HepG2 (cell line): ENCODE measurements at regions not wholly inside any gene's neighbourhood (a gene's known extent, or its start where the extent isn't known, plus 50 kb on each side); places are given as distances from the start of the nearest gene placed in this dataset.
"Not testable (repeated sequence)": the region's sequence is repeated elsewhere in the genome, so short reads cannot be mapped to it uniquely, and the experiment has no call there.

ENCODE experiments used
- ATAC-seq: fragments of 200-7000 bp; cut with Tn5 transposase; 3 replicates; pipeline ENCODE4 v1.9.1; 2020; ENCODE audit warnings: mild to moderate bottlenecking, moderate library complexity
- BruUV-seq: library from RNA; stranded (reverse); fragments of 400-500 nt; replicated peaks from 2 replicates; lab custom pipeline; 2021; lab: Mats Ljungman, UMichigan
- CTCF ChIA-PET: fragments of 300-600 bp; formaldehyde crosslinking; extraction: SDS; loops from one replicate; lab custom pipeline; 2021; ENCODE audit warnings: low total read pairs, inconsistent platforms, low intra/inter-chr PET ratio; lab: Yijun Ruan, JAX
- POLR2A ChIA-PET: fragments of 350-600 bp; sonication (Branson Sonifier 250); formaldehyde crosslinking; loops from one replicate; lab custom pipeline; 2020; ENCODE audit warnings: antibody characterized with exemption, inconsistent platforms; lab: Yijun Ruan, JAX
- DNase-seq: peaks from one replicate; pipeline ENCODE4 v3.0.0-alpha.2; 2015; ENCODE audit warnings: low spot score
- FAIRE-seq: peaks from 3 replicates; lab custom pipeline; 2011; peaks lifted over from hg19 to GRCh38; lab: Jason Lieb, UNC
- H2AFZ ChIP-seq: one replicate; pipeline ENCODE4 v1.6.1; 2011; ENCODE audit warnings: low read length, inconsistent platforms
- H3K27ac ChIP-seq: fragments of 300-600 bp; 3 replicates; pipeline ENCODE4 v1.8.0; 2011; ENCODE audit warnings: mixed run types, mild to moderate bottlenecking, mixed read lengths, low read length, inconsistent platforms; ENCODE audit not compliant: insufficient read depth; ENCODE audit errors: extremely low read length
- H3K27me3 ChIP-seq, 2 experiments: fragments of 200-600 bp in 1 of 2; 2 replicates in 1 of 2; 3 replicates in 1 of 2; pipeline versions ENCODE4 v1.6.0 to v1.8.0; 2011; ENCODE audit warnings: low read length in 2 of 2, mild to moderate bottlenecking in 2 of 2, moderate library complexity in 2 of 2, inconsistent platforms in 1 of 2; ENCODE audit not compliant: insufficient read depth in 2 of 2, control insufficient read depth in 1 of 2
- H3K36me3 ChIP-seq, 2 experiments: fragments of 200-600 bp in 1 of 2; replicated peaks in 1 of 2; 2 replicates in 1 of 2; 3 replicates in 1 of 2; pipeline versions ENCODE4 v1.5.1 to v1.8.0; 2011; ENCODE audit warnings: low read length in 2 of 2, inconsistent platforms in 1 of 2; ENCODE audit not compliant: insufficient read depth in 2 of 2, control insufficient read depth in 1 of 2
- H3K4me1 ChIP-seq: 2 replicates; pipeline ENCODE4 v1.5.1; 2012; ENCODE audit warnings: low read length, inconsistent platforms; ENCODE audit not compliant: insufficient read depth
- H3K4me2 ChIP-seq: 2 replicates; pipeline ENCODE4 v1.6.0; 2011; ENCODE audit warnings: low read depth, low read length, inconsistent platforms
- H3K4me3 ChIP-seq, 3 experiments: fragments of 200-600 bp in 1 of 3; sonication (generic), shearing (Covaris generic) in 1 of 3; replicated peaks in 1 of 3; 2 replicates each; pipeline ENCODE4 v1.5.1; 2011 to 2016; ENCODE audit warnings: low read length in 3 of 3, inconsistent platforms in 2 of 3, low read depth in 2 of 3, mild to moderate bottlenecking in 2 of 3, control low read depth in 1 of 3, mixed read lengths in 1 of 3; ENCODE audit not compliant: insufficient read depth in 1 of 3
- H3K79me2 ChIP-seq: one replicate; pipeline ENCODE4 v1.6.1; 2011; ENCODE audit warnings: low read length, inconsistent platforms; ENCODE audit not compliant: insufficient read depth
- H3K9ac ChIP-seq: 2 replicates; pipeline ENCODE4 v1.6.0; 2011; ENCODE audit warnings: mild to moderate bottlenecking, low read depth, low read length, inconsistent platforms; ENCODE audit not compliant: insufficient read depth
- H3K9me3 ChIP-seq: 2 replicates; pipeline ENCODE4 v1.5.1; 2012; ENCODE audit warnings: mild to moderate bottlenecking, low read length
- H4K20me1 ChIP-seq: 2 replicates; pipeline ENCODE4 v1.6.0; 2011; ENCODE audit warnings: inconsistent platforms, mild to moderate bottlenecking, low read length, moderate library complexity; ENCODE audit not compliant: insufficient read depth
- CREM ChIP-seq, 2 experiments: sonication (generic) in 1 of 2; formaldehyde crosslinking in 1 of 2; IDR thresholded peaks; 2 replicates each; pipeline versions ENCODE4 v1.4.0 to v1.6.1; 2016 to 2020; ENCODE audit warnings: antibody characterized with exemption in 1 of 2, mild to moderate bottlenecking in 1 of 2, missing genetic modification reagents in 1 of 2
- ERF ChIP-seq: IDR thresholded peaks from 2 replicates; pipeline ENCODE4 v1.6.1; 2018; ENCODE audit warnings: missing biosample characterization, missing genetic modification reagents
- NAIF1 ChIP-seq: sonication (generic); formaldehyde crosslinking; IDR thresholded peaks from 2 replicates; pipeline ENCODE4 v1.5.0; 2020; ENCODE audit warnings: mild to moderate bottlenecking, missing genetic modification reagents, borderline replicate concordance
- NCOA2 ChIP-seq: sonication (generic); formaldehyde crosslinking; IDR thresholded peaks from 2 replicates; pipeline ENCODE4 v1.8.0; 2022; ENCODE audit warnings: inconsistent platforms
- NFIB ChIP-seq: sonication (generic); formaldehyde crosslinking; IDR thresholded peaks from 2 replicates; pipeline ENCODE4 v1.9.0; 2021; ENCODE audit warnings: missing genetic modification reagents, mild to moderate bottlenecking, borderline replicate concordance
- PITX1 ChIP-seq: sonication (generic); formaldehyde crosslinking; IDR thresholded peaks from 2 replicates; pipeline ENCODE4 v1.5.1; 2020; ENCODE audit warnings: mild to moderate bottlenecking, missing genetic modification reagents
- SIX4 ChIP-seq: sonication (generic); formaldehyde crosslinking; IDR thresholded peaks from 2 replicates; pipeline ENCODE4 v1.4.0; 2020; ENCODE audit warnings: missing genetic modification reagents
- ZBTB42 ChIP-seq: sonication (generic); formaldehyde crosslinking; IDR thresholded peaks from 2 replicates; pipeline ENCODE4 v1.5.0; 2020; ENCODE audit warnings: mild to moderate bottlenecking, missing genetic modification reagents
- ZMYM4 ChIP-seq: sonication (generic); formaldehyde crosslinking; IDR thresholded peaks from 2 replicates; pipeline ENCODE4 v1.8.1; 2023; ENCODE audit warnings: mild to moderate bottlenecking, missing genetic modification reagents
- ZNF121 ChIP-seq: sonication (generic); formaldehyde crosslinking; IDR thresholded peaks from 2 replicates; pipeline ENCODE4 v1.5.0; 2020; ENCODE audit warnings: mild to moderate bottlenecking, missing genetic modification reagents
- ZNF263 ChIP-seq: sonication (generic); formaldehyde crosslinking; IDR thresholded peaks from 2 replicates; pipeline ENCODE4 v1.4.0; 2020; ENCODE audit warnings: missing genetic modification reagents
- ZNF562 ChIP-seq: sonication (generic); formaldehyde crosslinking; IDR thresholded peaks from 2 replicates; pipeline ENCODE4 v1.8.0; 2022; ENCODE audit warnings: missing genetic modification reagents, borderline replicate concordance
- WGBS: methylation state at CpG from one replicate; pipeline ENCODE4 v1.1.6; 2017; ENCODE audit warnings: low lambda C conversion rate; 5-methylcytosine and 5-hydroxymethylcytosine counted together
- in situ Hi-C: cut with HindIII; loops from 2 replicates; pipeline ENCODE4 v1.10.0; 2017; ENCODE audit warnings: low pct_unique_long_range_greater_than_20kb; ENCODE audit not compliant: extremely low pct_ligation_motif_present
- intact Hi-C: fragments of 100-400 bp; cut with micrococcal nuclease; formaldehyde crosslinking; loops from one replicate; pipeline ENCODE4 v1.10.0; 2022; ENCODE audit not compliant: unreplicated experiment
- TF ChIP-seq, protein P1 (sequence below): sonication (generic); formaldehyde crosslinking; IDR thresholded peaks from 2 replicates; pipeline ENCODE4 v1.5.1; 2020; ENCODE audit warnings: missing genetic modification reagents, mild to moderate bottlenecking, borderline replicate concordance
- TF ChIP-seq, protein P2 (sequence below): sonication (generic); formaldehyde crosslinking; IDR thresholded peaks from 2 replicates; pipeline ENCODE4 v1.4.0; 2020; ENCODE audit warnings: mild to moderate bottlenecking, missing genetic modification reagents, borderline replicate concordance

GRCh38 chr16:10261526-10261925 lies 79.3 kb upstream of the GRIN2A start:
- POLR2A ChIA-PET: interaction anchor here (1.0 to 1.6 kb wide), 4 partner anchors 106 to 482 kb away, joined by 3 to 5 read pairs (median 4); partner anchors contain the start of genes ATF7IP2 and NUBP1
- Histone ChIP-seq H3K27ac (peak overlapping the region; percentile 24), H3K4me1 (peaks cover 77% of the 10 kb centered on the region)
- H3K4me3 ChIP-seq, in situ Hi-C loops, H2AFZ ChIP-seq, H3K36me3 ChIP-seq, DNase-seq, H3K27me3 ChIP-seq, intact Hi-C loops, H4K20me1 ChIP-seq, H3K79me2 ChIP-seq, BruUV-seq, FAIRE-seq, H3K9me3 ChIP-seq, CTCF ChIA-PET, ATAC-seq, H3K9ac ChIP-seq, H3K4me2 ChIP-seq: not testable (repeated sequence)
- WGBS: 89% methylated on average over 6 of the region's 6 CpGs
- TF ChIP-seq ZBTB42 (CRISPR knock-in tag): 0 out of 2 replicates have a peak, but pooled peaks have one; percentile 18
- TF ChIP-seq, protein P1, sequence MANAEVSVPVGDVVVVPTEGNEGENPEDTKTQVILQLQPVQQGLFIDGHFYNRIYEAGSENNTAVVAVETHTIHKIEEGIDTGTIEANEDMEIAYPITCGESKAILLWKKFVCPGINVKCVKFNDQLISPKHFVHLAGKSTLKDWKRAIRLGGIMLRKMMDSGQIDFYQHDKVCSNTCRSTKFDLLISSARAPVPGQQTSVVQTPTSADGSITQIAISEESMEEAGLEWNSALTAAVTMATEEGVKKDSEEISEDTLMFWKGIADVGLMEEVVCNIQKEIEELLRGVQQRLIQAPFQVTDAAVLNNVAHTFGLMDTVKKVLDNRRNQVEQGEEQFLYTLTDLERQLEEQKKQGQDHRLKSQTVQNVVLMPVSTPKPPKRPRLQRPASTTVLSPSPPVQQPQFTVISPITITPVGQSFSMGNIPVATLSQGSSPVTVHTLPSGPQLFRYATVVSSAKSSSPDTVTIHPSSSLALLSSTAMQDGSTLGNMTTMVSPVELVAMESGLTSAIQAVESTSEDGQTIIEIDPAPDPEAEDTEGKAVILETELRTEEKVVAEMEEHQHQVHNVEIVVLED (CRISPR knock-in tag): 0 out of 2 replicates have a peak, but pooled peaks have one; percentile 2

- Histone ChIP-seq H3K79me2 (no peaks in the 10 kb centered on the region), H3K4me3 (no peak overlapping the region), H3K4me2 (peak overlapping the region; percentile 0; the same call in 1 of the 2 replicates), H3K27ac (peak overlapping the region; percentile 24), H3K9ac (no peak overlapping the region), H4K20me1 (no peaks in the 10 kb centered on the region), H3K36me3 (no peaks in the 10 kb centered on the region), H3K4me1 (peaks cover 78% of the 10 kb centered on the region), H3K9me3 (no peaks in the 10 kb centered on the region), H2AFZ (no peak overlapping the region), H3K27me3 (no peaks in the 10 kb centered on the region)
- POLR2A ChIA-PET: interaction anchor here (1.0 to 1.6 kb wide), 5 partner anchors 44 to 481 kb away, joined by 3 to 5 read pairs (median 3); partner anchors contain the start of genes ATF7IP2 and NUBP1
- FAIRE-seq (no peak), ATAC-seq (no peak), DNase-seq (peak; percentile 21)
- 63% methylated on average over 7 of the region's 7 CpGs for WGBS
- in situ Hi-C loops (no loop called here), intact Hi-C loops (no loop called here)
- no TSS peak for BruUV-seq
- CTCF ChIA-PET: no interaction called here
- TF ChIP-seq ZNF263 (no peak), NCOA2 (CRISPR knock-in tag) (peak; percentile 84), ZNF562 (CRISPR knock-in tag) (no peak), NAIF1 (CRISPR knock-in tag) (no peak), ERF (peak; percentile 53; the same call in 1 of the 2 replicates), SIX4 (CRISPR knock-in tag) (peak; percentile 58; the same call in 1 of the 2 replicates), ZMYM4 (CRISPR knock-in tag) (peak; percentile 63), PITX1 (CRISPR knock-in tag) (peak; percentile 98), NFIB (no peak), ZNF121 (CRISPR knock-in tag) (peak; percentile 41), CREM (IDR thresholded peaks at IDR 0.05) (peak; percentile 67; the same call in 1 of the 2 replicates), CREM (CRISPR knock-in tag; IDR thresholded peaks at IDR 0.05) (no peak)
- TF ChIP-seq, protein P2, sequence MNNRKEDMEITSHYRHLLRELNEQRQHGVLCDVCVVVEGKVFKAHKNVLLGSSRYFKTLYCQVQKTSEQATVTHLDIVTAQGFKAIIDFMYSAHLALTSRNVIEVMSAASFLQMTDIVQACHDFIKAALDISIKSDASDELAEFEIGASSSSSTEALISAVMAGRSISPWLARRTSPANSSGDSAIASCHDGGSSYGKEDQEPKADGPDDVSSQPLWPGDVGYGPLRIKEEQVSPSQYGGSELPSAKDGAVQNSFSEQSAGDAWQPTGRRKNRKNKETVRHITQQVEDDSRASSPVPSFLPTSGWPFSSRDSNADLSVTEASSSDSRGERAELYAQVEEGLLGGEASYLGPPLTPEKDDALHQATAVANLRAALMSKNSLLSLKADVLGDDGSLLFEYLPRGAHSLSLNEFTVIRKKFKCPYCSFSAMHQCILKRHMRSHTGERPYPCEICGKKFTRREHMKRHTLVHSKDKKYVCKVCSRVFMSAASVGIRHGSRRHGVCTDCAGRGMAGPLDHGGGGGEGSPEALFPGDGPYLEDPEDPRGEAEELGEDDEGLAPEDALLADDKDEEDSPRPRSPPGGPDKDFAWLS (CRISPR knock-in tag): no peak; the same call in 1 of the 2 replicates
Observed at GRCh38 chr16:10262377-10263132, 80.3 kb upstream of the GRIN2A start.
